SK-N-SH (cell line): ENCODE measurements at regions not wholly inside any gene's neighbourhood (a gene's known extent, or its start where the extent isn't known, plus 50 kb on each side); places are given as distances from the start of the nearest gene placed in this dataset.

Source experiments
- CTCF ChIP-seq: fragments of 200-600 bp; sonication (generic); IDR thresholded peaks from 2 replicates; pipeline ENCODE4 v1.6.1; 2017; ENCODE audit warnings: antibody characterized with exemption, mild to moderate bottlenecking, moderate library complexity
- EP300 ChIP-seq, 2 experiments: IDR thresholded peaks; 2 replicates each; pipeline versions ENCODE4 v1.4.0 to v1.6.1; 2012; ENCODE audit warnings: borderline replicate concordance in 1 of 2, low read depth in 1 of 2, low read length in 1 of 2
- FOSL2 ChIP-seq: IDR thresholded peaks from 2 replicates; pipeline ENCODE4 v1.4.0; 2012; ENCODE audit warnings: low read depth, mild to moderate bottlenecking, moderate library complexity, borderline replicate concordance
- GATA2 ChIP-seq: sonication (generic); formaldehyde crosslinking; IDR thresholded peaks from 2 replicates; pipeline ENCODE4 v1.5.0; 2020; ENCODE audit warnings: mild to moderate bottlenecking, missing genetic modification reagents
- NFIC ChIP-seq: IDR thresholded peaks from 2 replicates; pipeline ENCODE4 v1.4.0; 2012; ENCODE audit warnings: borderline replicate concordance
- POLR2AphosphoS5 ChIP-seq: IDR thresholded peaks from 2 replicates; pipeline ENCODE4 v1.6.1; 2012; ENCODE audit warnings: low read depth, low read length
- RAD21 ChIP-seq: IDR thresholded peaks from 2 replicates; pipeline ENCODE4 v1.6.1; 2012; ENCODE audit warnings: mild to moderate bottlenecking, low read length
- REST ChIP-seq: IDR thresholded peaks from 2 replicates; pipeline ENCODE4 v1.6.1; 2012; ENCODE audit warnings: mild to moderate bottlenecking, low read depth, low read length, moderate library complexity
- SMC3 ChIP-seq: IDR thresholded peaks from 2 replicates; pipeline ENCODE4 v1.6.1; 2012; ENCODE audit warnings: low read depth, low read length, improper control_type of control experiment

GRCh38 chr18:60623331-60623730 is 250.8 kb upstream of the MC4R start:
- no peak for TF ChIP-seq CTCF
- no peak for TF ChIP-seq NFIC
- TF ChIP-seq RAD21 = no peak
- no peak for TF ChIP-seq POLR2AphosphoS5
- no peak for TF ChIP-seq FOSL2
- TF ChIP-seq REST = no peak
- TF ChIP-seq GATA2 (CRISPR knock-in tag) = no peak
- TF ChIP-seq SMC3 = no peak
- TF ChIP-seq EP300 (IDR thresholded peaks at IDR 0.05; ENCODE audit: borderline replicate concordance in 1 of 2, low read depth in 1 of 2, low read length in 1 of 2) = no peak
